Tibial artery (tissue), 4 donors: ENCODE measurements at regions not wholly inside any gene's neighbourhood (a gene's known extent, or its start where the extent isn't known, plus 50 kb on each side); places are given as distances from the start of the nearest gene placed in this dataset.

Experiments used
- DNase-seq, 2 donors: peaks; one replicate each; pipeline ENCODE4 v3.0.0-alpha.2; 2019
- H3K27ac ChIP-seq, 2 donors: fragments of 200-600 bp; sonication (generic) in 1 of 2; 1 replicate in 1 of 2; 2 replicates in 1 of 2; pipeline ENCODE4 v1.5.1; 2018 to 2019; ENCODE audit warnings: mild to moderate bottlenecking in 1 of 2
- H3K27me3 ChIP-seq, 2 donors: fragments of 200-600 bp; sonication (generic) in 1 of 2; one replicate each; pipeline versions ENCODE4 v1.5.1 to v1.6.0; 2016 to 2019
- H3K36me3 ChIP-seq, 3 donors: fragments of 200-600 bp; sonication (generic) in 2 of 3; one replicate each; pipeline ENCODE4 v1.5.1; 2016 to 2019; ENCODE audit warnings: mild to moderate bottlenecking in 2 of 3
- H3K4me1 ChIP-seq, 4 donors: fragments of 200-600 bp; sonication (generic) in 2 of 4; 1 replicate in 3 of 4; 2 replicates in 1 of 4; pipeline ENCODE4 v1.5.1; 2016 to 2019
- H3K4me3 ChIP-seq, 2 donors: fragments of 200-600 bp; sonication (generic) in 1 of 2; 1 replicate in 1 of 2; 2 replicates in 1 of 2; pipeline ENCODE4 v1.5.1; 2018 to 2019; ENCODE audit warnings: mild to moderate bottlenecking in 2 of 2
- H3K9me3 ChIP-seq, 3 donors: fragments of 200-600 bp; sonication (generic) in 1 of 3; one replicate each; pipeline ENCODE4 v1.5.1; 2016 to 2019
- intact Hi-C: fragments of 100-400 bp; cut with DNase I; formaldehyde crosslinking; loops from one replicate; pipeline ENCODE4 v1.15.0; 2023; ENCODE audit warnings: low total_unique reads
- TF ChIP-seq, protein P1 (sequence below), 2 experiments: fragments of 200-600 bp in 1 of 2; fragments of 450-650 bp in 1 of 2; IDR thresholded peaks; one replicate each; pipeline ENCODE4 v1.5.1; 2017 to 2019; ENCODE audit warnings: antibody characterized with exemption in 2 of 2, mild to moderate bottlenecking in 1 of 2, moderate library complexity in 1 of 2

DNA sequence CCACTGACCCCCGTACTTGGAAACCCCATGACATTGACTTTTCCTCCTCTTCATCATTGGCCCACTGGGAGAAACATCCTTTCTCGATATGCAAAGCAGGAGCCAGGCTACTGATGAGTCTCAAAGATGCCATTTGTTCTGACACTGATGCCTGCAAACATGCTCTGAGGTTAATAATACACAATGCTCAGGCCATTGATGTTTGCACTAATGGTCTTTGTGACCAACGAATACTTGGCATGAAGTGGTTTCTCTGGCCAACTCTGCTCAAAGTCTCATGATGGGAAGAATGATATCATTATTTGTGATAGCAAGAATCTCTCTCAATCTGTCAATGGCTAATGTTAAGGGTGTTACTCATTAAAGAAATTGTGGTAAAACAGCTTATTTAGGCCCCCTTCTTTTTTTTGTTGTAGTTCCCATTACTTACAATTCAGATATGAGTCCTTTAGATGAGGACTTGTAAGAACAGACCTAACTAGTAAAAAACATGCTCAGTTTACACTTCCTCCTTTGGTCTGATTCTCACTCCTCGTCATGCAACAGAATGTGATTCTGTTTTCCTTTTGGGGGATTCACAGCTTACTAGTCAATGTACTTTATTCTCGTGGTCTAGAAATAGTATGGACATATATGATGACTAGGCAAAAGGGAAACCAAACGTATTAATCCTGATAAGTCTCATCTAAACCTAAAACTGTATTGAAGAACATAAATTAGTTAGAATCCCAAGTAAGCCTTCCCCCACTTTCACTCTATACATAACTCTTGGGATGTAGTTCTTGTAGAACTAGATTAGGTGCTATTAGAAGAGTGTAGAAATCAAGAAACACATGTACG is 488.8 kb upstream of the DPPA4 start:
- H3K4me1 ChIP-seq = no peaks in the 10 kb centered on the region
- DNase-seq = no peak
- intact Hi-C loops = no loop called here

DNA sequence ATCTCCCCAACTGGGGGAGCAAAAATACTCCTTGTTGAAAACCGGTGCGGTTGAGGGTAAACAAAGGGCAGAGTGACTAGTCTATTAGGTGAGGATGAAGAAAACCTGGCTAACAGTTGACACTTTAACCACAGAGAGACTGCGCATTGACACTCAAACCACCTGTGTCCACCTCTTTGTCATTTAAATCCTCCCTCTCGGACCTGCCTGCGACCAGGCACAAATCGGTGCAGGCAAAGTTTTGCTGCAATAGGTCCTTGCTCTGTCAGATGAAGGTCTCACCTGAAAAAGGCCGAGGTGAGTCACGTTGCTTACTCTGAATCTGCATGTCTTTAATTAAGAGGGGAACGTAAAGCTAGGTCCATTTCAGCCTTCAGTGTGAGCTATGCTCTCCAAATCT is 494.1 kb upstream of the DPPA4 start:
- Histone ChIP-seq H3K4me1 (no peaks in the 10 kb centered on the region), H3K9me3 (no peaks in the 10 kb centered on the region), H3K27ac (no peak overlapping the region), H3K36me3 (no peaks in the 10 kb centered on the region), H3K4me3 (no peak overlapping the region), H3K27me3 (no peaks in the 10 kb centered on the region)
- intact Hi-C loops = no loop called here
- TF ChIP-seq, protein P1, sequence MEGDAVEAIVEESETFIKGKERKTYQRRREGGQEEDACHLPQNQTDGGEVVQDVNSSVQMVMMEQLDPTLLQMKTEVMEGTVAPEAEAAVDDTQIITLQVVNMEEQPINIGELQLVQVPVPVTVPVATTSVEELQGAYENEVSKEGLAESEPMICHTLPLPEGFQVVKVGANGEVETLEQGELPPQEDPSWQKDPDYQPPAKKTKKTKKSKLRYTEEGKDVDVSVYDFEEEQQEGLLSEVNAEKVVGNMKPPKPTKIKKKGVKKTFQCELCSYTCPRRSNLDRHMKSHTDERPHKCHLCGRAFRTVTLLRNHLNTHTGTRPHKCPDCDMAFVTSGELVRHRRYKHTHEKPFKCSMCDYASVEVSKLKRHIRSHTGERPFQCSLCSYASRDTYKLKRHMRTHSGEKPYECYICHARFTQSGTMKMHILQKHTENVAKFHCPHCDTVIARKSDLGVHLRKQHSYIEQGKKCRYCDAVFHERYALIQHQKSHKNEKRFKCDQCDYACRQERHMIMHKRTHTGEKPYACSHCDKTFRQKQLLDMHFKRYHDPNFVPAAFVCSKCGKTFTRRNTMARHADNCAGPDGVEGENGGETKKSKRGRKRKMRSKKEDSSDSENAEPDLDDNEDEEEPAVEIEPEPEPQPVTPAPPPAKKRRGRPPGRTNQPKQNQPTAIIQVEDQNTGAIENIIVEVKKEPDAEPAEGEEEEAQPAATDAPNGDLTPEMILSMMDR (IDR thresholded peaks at IDR 0.05) = no peak
- DNase-seq = no peak

More for the DNA sequence above, 488.8 kb upstream of the DPPA4 start:
- Histone ChIP-seq H3K27ac (no peak overlapping the region), H3K27me3 (no peaks in the 10 kb centered on the region), H3K36me3 (no peaks in the 10 kb centered on the region), H3K4me3 (no peak overlapping the region), H3K9me3 (no peaks in the 10 kb centered on the region)
- TF ChIP-seq, protein P1 (IDR thresholded peaks at IDR 0.05) = no peak

- no peak for DNase-seq
- no peaks in the 10 kb centered on the region for H3K9me3 ChIP-seq
- H3K4me1 ChIP-seq = no peaks in the 10 kb centered on the region
- no peak overlapping the region for H3K27ac ChIP-seq
- no peaks in the 10 kb centered on the region for H3K36me3 ChIP-seq
- no peaks in the 10 kb centered on the region for H3K27me3 ChIP-seq
- TF ChIP-seq, protein P1 (IDR thresholded peaks at IDR 0.05) = no peak
- no peak overlapping the region for H3K4me3 ChIP-seq
- intact Hi-C loops = no loop called here
Observed at GRCh38 chr3:109835958-109836357, 498.6 kb upstream of the DPPA4 start.

GRCh38 chr3:109851854-109852253 is 514.5 kb upstream of the DPPA4 start:
- Histone ChIP-seq H3K9me3 (peaks cover 0 to 17% (median 14%) of the 10 kb centered on the region in 3 donors), H3K4me1 (no peaks in the 10 kb centered on the region), H3K36me3 (no peaks in the 10 kb centered on the region), H3K27ac (no peak overlapping the region), H3K4me3 (no peak overlapping the region), H3K27me3 (no peaks in the 10 kb centered on the region)
- intact Hi-C loops = no loop called here
- DNase-seq = no peak
- TF ChIP-seq, protein P1 (IDR thresholded peaks at IDR 0.05) = no peak

- intact Hi-C loops = no loop called here
- H3K36me3 ChIP-seq = no peaks in the 10 kb centered on the region
- peaks cover 0 to 17% (median 14%) of the 10 kb centered on the region in 3 donors for H3K9me3 ChIP-seq
- H3K4me3 ChIP-seq = no peak overlapping the region
- TF ChIP-seq, protein P1 (IDR thresholded peaks at IDR 0.05) = no peak
- no peaks in the 10 kb centered on the region for H3K4me1 ChIP-seq
- no peak overlapping the region for H3K27ac ChIP-seq
- DNase-seq = no peak
- no peaks in the 10 kb centered on the region for H3K27me3 ChIP-seq
Observed at GRCh38 chr3:109852283-109852682, 514.9 kb upstream of the DPPA4 start.
